Mucosa of rectum (tissue), 2 donors: ENCODE measurements at regions not wholly inside any gene's neighbourhood (a gene's known extent, or its start where the extent isn't known, plus 50 kb on each side); places are given as distances from the start of the nearest gene placed in this dataset.
"Not testable (repeated sequence)": the region's sequence is repeated elsewhere in the genome, so short reads cannot be mapped to it uniquely, and the experiment has no call there.

ENCODE experiments used
- H3K27ac ChIP-seq, 2 donors: one replicate each; pipeline ENCODE4 v1.7.0; 2013; ENCODE audit warnings: inconsistent platforms in 2 of 2, low read depth in 2 of 2, low read length in 2 of 2
- H3K27me3 ChIP-seq, 2 donors: one replicate each; pipeline ENCODE4 v1.7.0; 2013; ENCODE audit warnings: low read length in 2 of 2; ENCODE audit not compliant: control insufficient read depth in 2 of 2, insufficient read depth in 2 of 2
- H3K36me3 ChIP-seq, 2 donors: one replicate each; pipeline ENCODE4 v1.7.0; 2013; ENCODE audit warnings: low read length in 2 of 2; ENCODE audit not compliant: control insufficient read depth in 2 of 2, insufficient read depth in 2 of 2
- H3K4me1 ChIP-seq, 2 donors: one replicate each; pipeline ENCODE4 v1.7.0; 2013; ENCODE audit warnings: low read length in 2 of 2, mild to moderate bottlenecking in 1 of 2; ENCODE audit not compliant: control insufficient read depth in 2 of 2, insufficient read depth in 2 of 2
- H3K4me3 ChIP-seq, 2 donors: one replicate each; pipeline ENCODE4 v1.7.0; 2013; ENCODE audit warnings: low read length in 2 of 2
- H3K9ac ChIP-seq, 2 donors: one replicate each; pipeline ENCODE4 v1.7.0; 2013; ENCODE audit warnings: low read length in 2 of 2, low read depth in 1 of 2, mild to moderate bottlenecking in 1 of 2
- H3K9me3 ChIP-seq, 2 donors: one replicate each; pipeline ENCODE4 v1.7.0; 2013; ENCODE audit warnings: low read length in 2 of 2; ENCODE audit not compliant: control insufficient read depth in 2 of 2
- donor health status: healthy.
- donor health status: Normal muscosa, but diverticular disease.

GRCh38 chr10:9362721-9363120 lies 1308.2 kb downstream of the GATA3 start:
- Histone ChIP-seq H3K27ac (no peak overlapping the region), H3K9ac (no peak overlapping the region), H3K4me1 (no peaks in the 10 kb centered on the region), H3K9me3 (no peaks in the 10 kb centered on the region), H3K36me3 (no peaks in the 10 kb centered on the region), H3K4me3 (no peak overlapping the region), H3K27me3 (no peaks in the 10 kb centered on the region)

GRCh38 chr10:9379183-9379582 lies 1324.7 kb downstream of the GATA3 start:
- Histone ChIP-seq H3K27me3 (no peaks in the 10 kb centered on the region), H3K4me1 (no peaks in the 10 kb centered on the region), H3K27ac (no peak overlapping the region), H3K36me3 (no peaks in the 10 kb centered on the region), H3K4me3 (no peak overlapping the region), H3K9me3 (no peaks in the 10 kb centered on the region), H3K9ac (no peak overlapping the region)

GRCh38 chr10:9381733-9382532 lies 1327.4 kb downstream of the GATA3 start:
- H3K9me3 ChIP-seq: no peaks in the 10 kb centered on the region
- no peak overlapping the region for H3K9ac ChIP-seq
- H3K36me3 ChIP-seq: no peaks in the 10 kb centered on the region
- H3K4me1 ChIP-seq: no peaks in the 10 kb centered on the region
- no peaks in the 10 kb centered on the region for H3K27me3 ChIP-seq
- no peak overlapping the region for H3K27ac ChIP-seq
- H3K4me3 ChIP-seq: no peak overlapping the region

- Histone ChIP-seq H3K36me3 (no peaks in the 10 kb centered on the region), H3K27me3 (no peaks in the 10 kb centered on the region)
These were observed 1328.0 kb downstream of the GATA3 start for GRCh38 chr10:9382533-9382866.

GRCh38 chr10:9390516-9390915 lies 1336.0 kb downstream of the GATA3 start:
- no peaks in the 10 kb centered on the region for H3K9me3 ChIP-seq

More at GRCh38 chr10:9382533-9382866, 1328.0 kb downstream of the GATA3 start:
- no peak overlapping the region for H3K9ac ChIP-seq
- no peak overlapping the region for H3K4me3 ChIP-seq
- H3K27ac ChIP-seq: no peak overlapping the region
- H3K4me1 ChIP-seq: no peaks in the 10 kb centered on the region
- H3K9me3 ChIP-seq: no peaks in the 10 kb centered on the region

GRCh38 chr10:9399275-9399983 lies 1344.9 kb downstream of the GATA3 start:
- no peak overlapping the region for H3K27ac ChIP-seq
- no peaks in the 10 kb centered on the region for H3K36me3 ChIP-seq

More at GRCh38 chr10:9390516-9390915, 1336.0 kb downstream of the GATA3 start:
- Histone ChIP-seq H3K27ac (no peak overlapping the region), H3K4me1 (no peaks in the 10 kb centered on the region), H3K9ac (no peak overlapping the region), H3K4me3 (no peak overlapping the region), H3K27me3 (no peaks in the 10 kb centered on the region), H3K36me3 (no peaks in the 10 kb centered on the region)

GRCh38 chr10:9402067-9402466 lies 1347.6 kb downstream of the GATA3 start:
- H3K9me3 ChIP-seq, H3K36me3 ChIP-seq, H3K27ac ChIP-seq, H3K4me3 ChIP-seq, H3K9ac ChIP-seq, H3K27me3 ChIP-seq, H3K4me1 ChIP-seq: not testable (repeated sequence)

More at GRCh38 chr10:9399275-9399983, 1344.9 kb downstream of the GATA3 start:
- Histone ChIP-seq H3K27me3 (no peaks in the 10 kb centered on the region), H3K4me1 (no peaks in the 10 kb centered on the region), H3K9me3 (no peaks in the 10 kb centered on the region), H3K4me3 (no peak overlapping the region), H3K9ac (no peak overlapping the region)

GRCh38 chr10:9402507-9403195 lies 1348.2 kb downstream of the GATA3 start:
- H3K4me3 ChIP-seq, H3K27ac ChIP-seq, H3K9ac ChIP-seq, H3K27me3 ChIP-seq, H3K4me1 ChIP-seq, H3K9me3 ChIP-seq, H3K36me3 ChIP-seq: not testable (repeated sequence)

- not testable (repeated sequence) for H3K4me1 ChIP-seq, H3K9ac ChIP-seq, H3K9me3 ChIP-seq, H3K4me3 ChIP-seq, H3K27ac ChIP-seq, H3K27me3 ChIP-seq, H3K36me3 ChIP-seq
These were observed 1352.7 kb downstream of the GATA3 start for GRCh38 chr10:9407201-9407600.

GRCh38 chr10:9416331-9416730 lies 1361.8 kb downstream of the GATA3 start:
- H3K4me1 ChIP-seq: no peaks in the 10 kb centered on the region
- no peak overlapping the region for H3K9ac ChIP-seq
- no peak overlapping the region for H3K4me3 ChIP-seq
- H3K9me3 ChIP-seq: no peaks in the 10 kb centered on the region
- H3K36me3 ChIP-seq: no peaks in the 10 kb centered on the region
- H3K27ac ChIP-seq: no peak overlapping the region
- no peaks in the 10 kb centered on the region for H3K27me3 ChIP-seq
